GM12864 (cell line): ENCODE measurements at regions not wholly inside any gene's neighbourhood (a gene's known extent, or its start where the extent isn't known, plus 50 kb on each side); places are given as distances from the start of the nearest gene placed in this dataset.
"Not testable (repeated sequence)": the region's sequence is repeated elsewhere in the genome, so short reads cannot be mapped to it uniquely, and the experiment has no call there.

Experiments
- DNase-seq: peaks from one replicate; pipeline ENCODE4 v3.0.0-alpha.2; 2011; ENCODE audit warnings: low read depth
- H3K4me3 ChIP-seq: 2 replicates; pipeline ENCODE4 v1.5.1; 2011; ENCODE audit warnings: mild to moderate bottlenecking, low read depth, low read length, control low read depth
- CTCF ChIP-seq: IDR thresholded peaks from 2 replicates; pipeline ENCODE4 v1.5.1; 2011; ENCODE audit warnings: low read depth, mild to moderate bottlenecking, moderate library complexity, low read length, control low read depth, inconsistent platforms; ENCODE audit errors: missing control alignments

GRCh38 chr5:87733897-87734296, 321.2 kb upstream of the CCNH start:
- no peak overlapping the region for H3K4me3 ChIP-seq
- no peak for DNase-seq
- TF ChIP-seq CTCF: no peak

- DNase-seq: no peak
- no peak for TF ChIP-seq CTCF
- H3K4me3 ChIP-seq: no peak overlapping the region
Observed at GRCh38 chr5:87732875-87733768, 320.4 kb upstream of the CCNH start.

- no peak overlapping the region for H3K4me3 ChIP-seq
- no peak for TF ChIP-seq CTCF
Observed at GRCh38 chr5:87729781-87730180, 317.1 kb upstream of the CCNH start.

GRCh38 chr5:87722286-87722685, 309.6 kb upstream of the CCNH start:
- no peak overlapping the region for H3K4me3 ChIP-seq
- TF ChIP-seq CTCF: no peak
- DNase-seq: no peak

More at GRCh38 chr5:87729781-87730180, 317.1 kb upstream of the CCNH start:
- no peak for DNase-seq

- DNase-seq, H3K4me3 ChIP-seq: not testable (repeated sequence)
Observed at GRCh38 chr5:87718224-87718925, 305.6 kb upstream of the CCNH start.

GRCh38 chr5:87717761-87718160, 305.0 kb upstream of the CCNH start:
- TF ChIP-seq CTCF: no peak
- no peak for DNase-seq
- H3K4me3 ChIP-seq: no peak overlapping the region

GRCh38 chr5:87705876-87706275, 293.1 kb upstream of the CCNH start:
- no peak for DNase-seq
- no peak overlapping the region for H3K4me3 ChIP-seq
- TF ChIP-seq CTCF: no peak
